Esophagus squamous epithelium (tissue), 5 donors: ENCODE measurements at regions not wholly inside any gene's neighbourhood (a gene's known extent, or its start where the extent isn't known, plus 50 kb on each side); places are given as distances from the start of the nearest gene placed in this dataset.
"Not testable (repeated sequence)": the region's sequence is repeated elsewhere in the genome, so short reads cannot be mapped to it uniquely, and the experiment has no call there.

Experiments used
- DNase-seq: peaks from one replicate; lab custom pipeline; 2025; lab: John Stamatoyannopoulos, UW
- H3K27ac ChIP-seq, 4 donors: fragments of 200-600 bp; sonication (generic); one replicate each; pipeline ENCODE4 v1.5.1; 2016 to 2019; ENCODE audit warnings: mild to moderate bottlenecking in 1 of 4
- H3K27me3 ChIP-seq, 4 donors: fragments of 200-600 bp; sonication (generic); 1 replicate in 3 of 4; 2 replicates in 1 of 4; pipeline versions ENCODE4 v1.5.1 to v1.6.0; 2017 to 2021; ENCODE audit warnings: antibody characterized with exemption in 1 of 4
- H3K36me3 ChIP-seq, 3 donors: fragments of 200-600 bp; sonication (generic); one replicate each; pipeline ENCODE4 v1.5.1; 2016 to 2019
- H3K4me1 ChIP-seq, 3 donors: fragments of 200-600 bp; sonication (generic); one replicate each; pipeline ENCODE4 v1.5.1; 2017 to 2019
- H3K4me3 ChIP-seq, 4 donors: fragments of 200-600 bp; sonication (generic); 1 replicate in 3 of 4; 2 replicates in 1 of 4; pipeline ENCODE4 v1.5.1; 2016 to 2019; ENCODE audit warnings: mild to moderate bottlenecking in 2 of 4, moderate library complexity in 1 of 4
- H3K9me3 ChIP-seq, 3 donors: fragments of 200-600 bp; sonication (generic); one replicate each; pipeline ENCODE4 v1.5.1; 2016 to 2019
- WGBS, 2 donors: methylation state at CpG; one replicate each; pipeline ENCODE4 v1.1.5; 2018; 5-methylcytosine and 5-hydroxymethylcytosine counted together
- intact Hi-C: fragments of 100-400 bp; cut with DNase I; formaldehyde crosslinking; loops from one replicate; pipeline ENCODE4 v1.15.0; 2022
- small RNA-seq, 4 donors: library from RNA; depleted of rRNA; stranded (forward); fragments of <200 nt; gene quantifications; one replicate each; pipeline ENCODE3, GENCODE V24; 2016
- donor health status: DM: yes; HTN: yes; CAD: no.

DNA sequence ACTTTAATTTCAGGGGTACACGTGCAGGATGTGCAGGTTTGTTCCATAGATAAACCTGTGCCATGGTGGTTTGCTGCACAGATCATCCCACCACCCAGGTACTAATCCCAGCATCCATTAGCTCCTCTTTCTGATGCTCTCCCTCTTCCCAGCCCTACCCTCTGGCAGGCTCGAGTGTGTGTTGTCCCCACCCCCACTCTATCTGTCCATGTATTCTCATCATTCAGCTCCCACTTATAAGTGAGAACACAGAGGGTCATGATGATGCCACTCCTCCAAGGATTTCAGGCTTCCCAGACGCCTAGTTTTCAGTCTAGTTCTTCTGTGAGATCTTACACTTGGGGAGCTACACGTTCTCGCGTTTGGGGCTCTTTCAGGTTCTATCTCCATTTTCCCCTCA lies 93.4 kb upstream of the NBPF11 start:
- H3K27ac ChIP-seq, H3K4me3 ChIP-seq, DNase-seq, H3K4me1 ChIP-seq, intact Hi-C loops, H3K36me3 ChIP-seq, H3K9me3 ChIP-seq: not testable (repeated sequence)
- no CpG with 5 or more reads among the region's 6 CpGs for WGBS, 2 donors
- H3K27me3 ChIP-seq: peaks cover 0 to 12% (median 0%) of the 10 kb centered on the region in 4 donors

DNA sequence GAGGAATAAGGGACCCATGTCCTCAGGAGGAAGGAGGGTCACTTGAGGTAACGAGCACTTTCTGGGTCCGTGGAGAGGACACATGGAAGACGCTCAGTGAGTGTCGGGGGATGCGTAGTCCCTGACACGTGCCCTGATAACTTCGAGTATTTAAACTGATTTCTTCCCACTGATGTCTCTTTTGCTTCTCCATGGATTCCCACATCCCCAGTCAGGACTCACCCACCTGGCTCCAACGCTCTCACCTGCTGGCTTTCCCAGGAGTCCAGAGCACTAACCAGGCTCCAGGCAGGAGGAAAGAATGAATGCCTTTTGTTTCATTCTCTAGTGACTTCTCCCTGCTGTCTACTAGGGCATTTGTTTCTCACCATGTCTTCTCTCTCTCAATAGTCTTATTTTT lies 81.2 kb upstream of the NBPF11 start:
- H3K27me3 ChIP-seq, H3K36me3 ChIP-seq, H3K4me1 ChIP-seq, H3K27ac ChIP-seq, H3K9me3 ChIP-seq, H3K4me3 ChIP-seq, DNase-seq, intact Hi-C loops: not testable (repeated sequence)
- WGBS, 2 donors: 80% methylated on average over 1 of the region's 8 CpGs; no CpG with 5 or more reads in 1 of the 2 donors

GRCh38 chr1:148228846-148229245 lies 76.8 kb upstream of the NBPF11 start:
- H3K4me1 ChIP-seq, H3K9me3 ChIP-seq, DNase-seq, H3K27me3 ChIP-seq, H3K27ac ChIP-seq, H3K36me3 ChIP-seq, H3K4me3 ChIP-seq, intact Hi-C loops: not testable (repeated sequence)
- 73 to 93% methylated on average over 3 to 5 of the region's 5 CpGs for WGBS, 2 donors

DNA sequence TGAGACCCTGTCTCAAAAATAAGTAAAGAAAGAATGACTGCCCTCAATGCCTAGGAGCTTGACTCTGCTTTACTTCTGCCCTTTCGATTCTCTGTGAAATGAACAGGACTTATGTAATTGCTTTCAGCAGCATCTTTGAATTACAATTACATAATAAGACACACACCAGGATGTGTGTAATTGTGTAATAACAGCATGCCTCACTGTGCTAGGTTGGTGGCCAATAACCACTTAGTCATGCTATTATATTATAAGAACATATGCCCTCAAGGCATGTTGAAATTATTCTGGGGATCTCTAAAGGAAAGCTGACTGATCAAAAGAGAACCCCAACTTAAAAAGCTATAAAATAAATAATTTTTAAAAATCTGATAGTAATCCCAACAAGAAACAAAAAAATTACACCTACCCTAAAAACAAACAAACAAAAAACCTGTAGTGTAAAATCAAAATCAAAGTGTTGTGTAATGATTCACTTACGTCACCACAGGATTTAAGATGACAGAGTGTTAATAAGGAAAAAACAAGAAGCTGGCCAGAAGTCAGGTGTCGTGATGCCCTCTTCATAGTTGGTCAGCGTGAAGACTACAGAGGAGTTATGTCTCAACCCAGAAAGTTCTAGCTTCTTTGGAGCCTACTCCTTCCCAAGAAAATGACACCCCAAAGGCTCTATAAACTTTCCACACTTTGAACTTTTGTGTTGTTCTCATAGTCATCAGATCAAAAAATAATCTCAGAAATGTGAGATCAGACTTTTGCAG lies 70.5 kb upstream of the NBPF11 start:
- H3K4me3 ChIP-seq, H3K27me3 ChIP-seq, H3K4me1 ChIP-seq, H3K9me3 ChIP-seq, H3K36me3 ChIP-seq, intact Hi-C loops, DNase-seq, H3K27ac ChIP-seq: not testable (repeated sequence)
- WGBS, 2 donors: no CpG with 5 or more reads among the region's 4 CpGs

DNA sequence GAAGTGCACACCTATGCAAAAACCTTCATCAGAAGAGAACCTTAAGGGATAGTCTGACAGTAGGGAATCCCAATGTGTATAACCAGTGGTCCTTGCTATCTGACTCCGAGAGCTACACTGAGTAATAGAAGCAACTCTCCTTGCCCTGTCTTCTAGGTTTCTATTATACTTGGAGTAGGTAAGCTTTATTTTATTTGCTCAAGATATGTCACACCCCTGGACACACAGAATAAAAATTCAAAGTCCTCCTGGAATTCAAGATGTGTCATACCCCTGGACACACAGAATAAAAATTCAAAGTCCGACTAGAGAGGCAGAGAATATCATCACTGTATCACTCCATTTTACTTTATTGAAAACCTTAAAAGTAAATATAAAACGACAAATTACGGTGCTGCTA lies 69.5 kb upstream of the NBPF11 start:
- no CpG with 5 or more reads among the region's 4 CpGs for WGBS, 2 donors
- intact Hi-C loops, DNase-seq: not testable (repeated sequence)

GRCh38 chr1:148219229-148219628 lies 67.1 kb upstream of the NBPF11 start:
- H3K27me3 ChIP-seq, H3K4me1 ChIP-seq, H3K4me3 ChIP-seq, DNase-seq, H3K27ac ChIP-seq, H3K36me3 ChIP-seq, H3K9me3 ChIP-seq, intact Hi-C loops: not testable (repeated sequence)
- no CpG with 5 or more reads among the region's 4 CpGs for WGBS, 2 donors

More for the DNA sequence above, 69.5 kb upstream of the NBPF11 start:
- not testable (repeated sequence) for H3K4me1 ChIP-seq, H3K27ac ChIP-seq, H3K4me3 ChIP-seq, H3K9me3 ChIP-seq, H3K36me3 ChIP-seq, H3K27me3 ChIP-seq

DNA sequence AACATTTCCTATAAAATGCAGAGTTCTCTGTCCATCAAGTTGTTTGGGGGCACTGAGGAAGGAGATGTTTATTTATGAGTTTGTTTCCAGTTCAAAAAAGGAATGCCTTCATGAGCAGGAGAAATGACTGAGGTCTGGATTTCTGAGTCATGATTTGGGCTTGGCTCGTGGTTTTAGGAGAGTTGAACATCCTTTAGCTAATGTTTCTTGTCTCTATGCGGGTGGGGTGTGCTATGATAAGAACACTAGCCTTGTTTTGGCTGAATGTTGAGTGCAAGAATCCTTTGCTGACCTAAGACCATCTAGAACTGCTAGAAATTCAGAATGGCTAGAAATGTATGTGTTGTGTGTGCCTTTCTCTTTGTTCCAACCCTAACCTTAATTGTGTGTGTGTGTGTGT lies 59.1 kb upstream of the NBPF11 start:
- H3K4me1 ChIP-seq, H3K36me3 ChIP-seq, H3K4me3 ChIP-seq, H3K27ac ChIP-seq, H3K27me3 ChIP-seq, intact Hi-C loops, DNase-seq, H3K9me3 ChIP-seq: not testable (repeated sequence)
- no CpG with 5 or more reads among the region's 2 CpGs for WGBS, 2 donors

- DNase-seq, H3K4me3 ChIP-seq, H3K27ac ChIP-seq, H3K4me1 ChIP-seq, H3K9me3 ChIP-seq, intact Hi-C loops, H3K36me3 ChIP-seq, H3K27me3 ChIP-seq: not testable (repeated sequence)
- WGBS, 2 donors: no CpG with 5 or more reads among the region's 6 CpGs
These were observed 58.5 kb upstream of the NBPF11 start for GRCh38 chr1:148210624-148211023.

GRCh38 chr1:148210166-148210565 lies 58.1 kb upstream of the NBPF11 start:
- WGBS, 2 donors: no CpG with 5 or more reads among the region's 4 CpGs
- H3K4me3 ChIP-seq, DNase-seq, H3K4me1 ChIP-seq, H3K27me3 ChIP-seq, H3K36me3 ChIP-seq, H3K9me3 ChIP-seq, H3K27ac ChIP-seq, intact Hi-C loops: not testable (repeated sequence)

GRCh38 chr1:148202013-148202412 lies 49.9 kb upstream of the NBPF11 start:
- H3K4me3 ChIP-seq, DNase-seq, H3K27me3 ChIP-seq, H3K27ac ChIP-seq, H3K9me3 ChIP-seq, intact Hi-C loops, H3K4me1 ChIP-seq, H3K36me3 ChIP-seq: not testable (repeated sequence)
- WGBS, 2 donors: no CpG with 5 or more reads among the region's 6 CpGs

Small RNA genes in the stretch of these regions (small RNA-seq; reads per million reads assigned to genes)
- gene AC239809.1: 0 reads per million in 4 donors
- gene MIR6077: 0 reads per million in 4 donors
- gene RF00019: 0 reads per million in 4 donors
- gene RNU1-120P: 0 to 0.27 (median 0.04) reads per million in 4 donors
- 0.18 to 1.2 (median 0.99) reads per million in 4 donors for gene RNU1-122P
- gene RNU1-13P: 0 to 0.30 (median 0.07) reads per million in 4 donors
- 0 to 0.27 (median 0.04) reads per million in 4 donors for gene RNVU1-1
- 0 reads per million in 4 donors for gene RNVU1-2
- gene RNVU1-3: 0 to 0.18 (median 0.11) reads per million in 4 donors
